Coronary artery (tissue), 2 donors: ENCODE measurements at regions not wholly inside any gene's neighbourhood (a gene's known extent, or its start where the extent isn't known, plus 50 kb on each side); places are given as distances from the start of the nearest gene placed in this dataset.
A peak's percentile ranks its signal among the peaks of the same experiment; 100 is the strongest.

ENCODE experiments used
- DNase-seq: peaks from one replicate; pipeline ENCODE4 v3.0.0-alpha.2; 2017; ENCODE audit warnings: low spot score
- H3K27ac ChIP-seq, 2 donors: fragments of 200-600 bp; sonication (generic); one replicate each; pipeline ENCODE4 v1.5.1; 2016 to 2019
- H3K4me3 ChIP-seq: fragments of 200-600 bp; sonication (generic); 2 replicates; pipeline ENCODE4 v1.5.1; 2016; ENCODE audit warnings: mild to moderate bottlenecking, moderate library complexity
- TF ChIP-seq, protein P1 (sequence below): fragments of 200-600 bp; sonication (generic); IDR thresholded peaks from one replicate; pipeline ENCODE4 v1.5.1; 2019; ENCODE audit warnings: antibody characterized with exemption

DNA sequence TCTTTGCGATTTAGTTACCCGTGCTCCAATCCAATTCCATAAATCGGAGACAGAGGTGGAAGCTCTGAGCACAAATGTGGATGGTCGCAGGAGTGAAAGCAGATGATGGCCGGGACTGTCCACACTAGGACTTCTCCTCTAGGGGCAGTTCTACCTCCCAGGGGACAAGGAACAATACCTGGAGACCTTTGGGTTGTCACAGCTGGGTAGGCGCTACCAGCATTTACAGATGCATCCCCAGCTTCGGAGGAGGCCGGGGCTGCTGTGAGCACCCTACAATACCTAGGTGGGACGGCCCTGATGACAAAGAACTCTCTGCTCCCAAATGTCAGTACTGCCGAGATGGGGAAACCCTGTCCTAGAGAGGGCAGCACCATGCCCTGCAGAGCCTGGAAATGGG is 195.9 kb upstream of the CDH4 start:
- TF ChIP-seq, protein P1, sequence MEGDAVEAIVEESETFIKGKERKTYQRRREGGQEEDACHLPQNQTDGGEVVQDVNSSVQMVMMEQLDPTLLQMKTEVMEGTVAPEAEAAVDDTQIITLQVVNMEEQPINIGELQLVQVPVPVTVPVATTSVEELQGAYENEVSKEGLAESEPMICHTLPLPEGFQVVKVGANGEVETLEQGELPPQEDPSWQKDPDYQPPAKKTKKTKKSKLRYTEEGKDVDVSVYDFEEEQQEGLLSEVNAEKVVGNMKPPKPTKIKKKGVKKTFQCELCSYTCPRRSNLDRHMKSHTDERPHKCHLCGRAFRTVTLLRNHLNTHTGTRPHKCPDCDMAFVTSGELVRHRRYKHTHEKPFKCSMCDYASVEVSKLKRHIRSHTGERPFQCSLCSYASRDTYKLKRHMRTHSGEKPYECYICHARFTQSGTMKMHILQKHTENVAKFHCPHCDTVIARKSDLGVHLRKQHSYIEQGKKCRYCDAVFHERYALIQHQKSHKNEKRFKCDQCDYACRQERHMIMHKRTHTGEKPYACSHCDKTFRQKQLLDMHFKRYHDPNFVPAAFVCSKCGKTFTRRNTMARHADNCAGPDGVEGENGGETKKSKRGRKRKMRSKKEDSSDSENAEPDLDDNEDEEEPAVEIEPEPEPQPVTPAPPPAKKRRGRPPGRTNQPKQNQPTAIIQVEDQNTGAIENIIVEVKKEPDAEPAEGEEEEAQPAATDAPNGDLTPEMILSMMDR = no peak
- DNase-seq = peak; percentile 40
- H3K4me3 ChIP-seq = no peak overlapping the region
- no peak overlapping the region for H3K27ac ChIP-seq

DNA sequence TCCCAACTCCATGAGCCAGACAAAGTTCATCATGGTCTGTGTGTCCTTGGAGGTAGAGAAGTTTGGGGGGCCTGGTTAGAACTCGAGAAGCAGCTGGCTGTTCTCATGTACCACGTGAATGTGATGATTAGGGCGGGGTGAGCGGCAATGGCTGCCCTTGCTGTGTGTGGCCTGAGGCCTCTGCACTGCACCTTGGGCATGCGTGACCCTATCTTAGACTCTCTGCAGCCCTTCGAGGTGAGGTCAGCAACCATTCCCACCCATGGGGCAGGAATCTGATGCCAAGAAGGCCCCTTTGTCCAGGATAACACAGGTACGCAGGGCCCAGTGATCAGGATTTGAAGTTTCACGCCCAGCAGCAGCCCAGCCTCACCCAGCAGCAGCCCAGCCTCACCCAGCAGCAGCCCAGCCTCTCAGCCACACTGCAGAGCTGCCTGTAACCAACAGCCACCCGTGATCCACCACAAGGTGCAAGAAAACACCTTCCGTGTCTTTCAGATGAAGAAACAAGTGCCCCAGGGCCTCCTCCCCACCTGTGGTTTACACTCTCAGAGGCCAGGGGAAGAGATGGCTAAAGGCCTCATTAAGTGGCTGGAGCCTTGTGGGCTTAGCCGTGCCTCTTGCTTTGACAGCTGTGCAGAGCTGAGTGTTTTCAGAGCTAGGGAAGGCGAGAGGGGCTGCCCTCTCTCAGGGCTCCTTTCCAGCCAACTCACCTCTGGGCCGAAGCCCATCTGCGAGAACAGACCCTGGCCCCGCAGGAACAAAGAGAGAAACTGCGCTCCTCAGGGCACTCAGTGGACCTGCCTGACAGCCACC is 195.2 kb upstream of the CDH4 start:
- Histone ChIP-seq H3K4me3 (no peak overlapping the region), H3K27ac (no peak overlapping the region)
- DNase-seq = peak; percentile 33
- TF ChIP-seq, protein P1 = no peak

DNA sequence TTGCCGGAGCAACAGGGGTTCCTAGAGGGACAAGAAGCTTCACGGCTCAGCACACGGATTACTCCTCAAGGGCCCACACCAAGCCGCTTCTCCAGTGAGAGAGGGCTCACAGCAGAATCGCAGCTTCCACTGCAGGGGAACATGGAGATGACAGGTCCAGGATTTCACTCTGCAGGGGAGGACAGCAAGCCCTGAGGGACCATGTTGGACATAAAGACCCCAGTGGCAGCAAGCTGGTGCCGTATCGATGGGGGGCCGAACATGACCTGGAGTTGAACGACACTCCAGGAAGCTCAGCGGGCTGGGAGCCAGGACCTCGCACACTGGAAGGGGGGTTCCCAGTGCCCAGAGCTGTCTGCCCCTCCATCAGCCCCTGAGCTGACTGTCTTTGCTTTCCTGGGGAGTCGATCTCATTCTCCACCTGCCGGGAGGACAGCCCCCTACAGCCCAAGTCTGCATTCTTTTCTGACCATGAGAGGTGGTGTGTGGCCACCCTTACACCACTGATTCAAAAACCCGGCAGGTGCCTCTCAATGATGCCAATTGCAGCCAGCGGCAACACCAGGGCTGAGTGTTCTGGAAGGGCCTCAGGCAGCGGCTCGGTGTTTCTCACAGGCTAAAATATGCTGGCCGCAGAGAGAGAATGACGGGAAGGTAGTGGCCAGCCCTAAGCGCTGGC is 194.5 kb upstream of the CDH4 start:
- no peak overlapping the region for H3K27ac ChIP-seq
- peak; percentile 62 for DNase-seq
- TF ChIP-seq, protein P1 = no peak
- H3K4me3 ChIP-seq = no peak overlapping the region

DNA sequence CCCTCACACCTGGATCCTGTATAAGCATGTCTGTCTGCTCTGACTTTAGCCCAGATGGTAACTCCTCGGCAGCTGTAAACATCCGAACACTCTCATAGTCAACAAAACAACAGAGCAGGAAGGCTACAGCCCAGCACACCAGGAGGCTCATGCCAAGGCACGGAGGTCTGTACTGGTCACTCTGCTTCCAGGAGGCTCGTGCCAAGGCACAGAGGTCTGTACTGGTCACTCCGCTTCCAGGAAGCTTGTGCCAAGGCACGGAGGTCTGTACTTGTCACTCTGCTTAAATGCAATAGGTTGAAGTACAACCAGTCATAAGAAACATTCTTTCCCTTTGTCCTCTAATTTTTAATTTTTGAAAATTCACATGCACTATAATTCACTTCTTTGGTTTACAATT is 190.1 kb upstream of the CDH4 start:
- Histone ChIP-seq H3K27ac (no peak overlapping the region), H3K4me3 (no peak overlapping the region)
- TF ChIP-seq, protein P1 = no peak
- DNase-seq = no peak

DNA sequence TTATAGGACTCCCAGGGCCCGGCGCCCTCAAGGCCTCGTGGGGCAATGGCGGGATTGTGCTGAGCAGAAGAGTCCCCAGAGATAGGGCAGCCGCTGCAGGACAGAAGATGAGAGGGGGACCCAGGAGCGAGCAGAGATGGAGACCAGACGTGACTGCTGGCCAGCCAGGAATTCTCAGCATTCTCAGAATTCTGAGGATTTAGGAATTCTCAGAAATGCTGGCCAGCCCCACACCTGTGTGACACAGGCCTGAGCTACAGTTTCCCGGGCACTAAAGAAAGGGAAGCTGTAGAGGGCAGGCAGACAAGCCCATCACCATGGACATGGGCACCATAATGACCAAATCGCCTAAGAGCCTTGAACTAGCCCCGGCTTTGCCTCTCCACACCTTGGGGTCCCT is 186.2 kb upstream of the CDH4 start:
- no peak for DNase-seq
- Histone ChIP-seq H3K27ac (no peak overlapping the region), H3K4me3 (no peak overlapping the region)
- TF ChIP-seq, protein P1 = no peak

DNA sequence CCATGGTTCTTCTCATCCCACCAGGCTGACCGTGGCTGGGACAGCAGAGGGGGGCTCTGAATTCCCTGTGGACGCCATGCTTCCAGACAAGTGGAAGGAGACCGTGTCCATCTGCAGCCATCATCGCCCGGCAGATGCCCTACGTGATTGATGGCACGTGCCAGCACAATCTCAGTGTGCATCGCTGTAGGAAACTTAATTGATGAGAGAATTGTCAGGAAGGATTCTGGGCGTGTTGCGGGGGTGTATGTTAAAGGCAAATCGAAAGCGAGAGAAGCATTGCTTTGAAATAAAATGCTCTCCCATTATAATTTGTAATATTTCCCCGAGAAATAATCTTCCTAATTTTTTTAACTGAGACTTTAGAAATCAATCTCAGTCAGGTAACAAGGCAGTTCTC is 185.5 kb upstream of the CDH4 start:
- no peak for DNase-seq
- TF ChIP-seq, protein P1 = no peak
- H3K27ac ChIP-seq = no peak overlapping the region

DNA sequence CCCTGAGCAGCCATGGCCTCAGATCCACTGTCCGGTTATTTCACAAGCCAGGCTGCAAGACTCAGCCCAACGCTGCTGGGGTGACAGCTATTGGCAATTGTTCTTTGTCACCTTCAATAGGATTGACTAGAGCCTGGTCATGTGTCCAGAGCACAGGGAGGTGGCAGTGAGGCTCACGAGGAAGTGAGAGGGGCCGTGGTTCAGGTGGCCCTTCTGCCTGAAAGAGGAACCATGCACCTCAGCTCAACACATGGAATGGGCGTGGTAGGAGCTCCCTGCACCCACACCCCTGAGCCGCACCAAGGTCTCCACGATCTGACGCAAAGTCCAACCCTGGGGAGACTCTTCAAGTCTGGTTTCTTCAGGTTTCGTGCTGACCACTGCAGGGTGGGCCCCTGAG is 184.8 kb upstream of the CDH4 start:
- TF ChIP-seq, protein P1 = no peak
- Histone ChIP-seq H3K4me3 (no peak overlapping the region), H3K27ac (no peak overlapping the region)
- no peak for DNase-seq

More for the DNA sequence above, 185.5 kb upstream of the CDH4 start:
- no peak overlapping the region for H3K4me3 ChIP-seq
